NCI-H748 (cell line): ENCODE measurements at regions not wholly inside any gene's neighbourhood (a gene's known extent, or its start where the extent isn't known, plus 50 kb on each side); places are given as distances from the start of the nearest gene placed in this dataset.

Experiments used
- DNase-seq: peaks from one replicate; lab custom pipeline; 2025; ENCODE audit not compliant: unreplicated experiment; lab: John Stamatoyannopoulos, UW

- DNase-seq = no peak
These were observed 361.2 kb downstream of the RNF144B start for GRCh38 chr6:18748314-18748713.

- DNase-seq = no peak
These were observed 365.3 kb downstream of the RNF144B start for GRCh38 chr6:18752278-18753068.

GRCh38 chr6:18753076-18753475 lies 365.9 kb downstream of the RNF144B start:
- no peak for DNase-seq

GRCh38 chr6:18763086-18763485 lies 375.9 kb downstream of the RNF144B start:
- DNase-seq = no peak

- DNase-seq = no peak
These were observed 397.6 kb downstream of the RNF144B start for GRCh38 chr6:18784794-18785193.

GRCh38 chr6:18785810-18786490 lies 398.8 kb downstream of the RNF144B start:
- DNase-seq = no peak

- DNase-seq = peak; percentile 78
These were observed 405.7 kb downstream of the RNF144B start for GRCh38 chr6:18792866-18793265.

GRCh38 chr6:18795726-18796125 lies 408.6 kb downstream of the RNF144B start:
- peak; percentile 76 for DNase-seq

GRCh38 chr6:18820725-18821124 lies 433.6 kb downstream of the RNF144B start:
- no peak for DNase-seq

GRCh38 chr6:18823782-18824386 lies 436.7 kb downstream of the RNF144B start:
- DNase-seq = peak; percentile 63

- no peak for DNase-seq
These were observed 442.2 kb downstream of the RNF144B start for GRCh38 chr6:18829272-18829870.

- DNase-seq = no peak
These were observed 448.8 kb downstream of the RNF144B start for GRCh38 chr6:18835976-18836375.

- no peak for DNase-seq
These were observed 449.9 kb downstream of the RNF144B start for GRCh38 chr6:18837013-18837412.

- no peak for DNase-seq
These were observed 455.4 kb downstream of the RNF144B start for GRCh38 chr6:18842534-18842933.

- DNase-seq = peak; percentile 74
These were observed 458.7 kb downstream of the RNF144B start for GRCh38 chr6:18845896-18846295.

GRCh38 chr6:18846327-18846726 lies 459.2 kb downstream of the RNF144B start:
- no peak for DNase-seq

- DNase-seq = peak; percentile 99
These were observed 474.1 kb downstream of the RNF144B start for GRCh38 chr6:18861204-18861603.

GRCh38 chr6:18883268-18883667 lies 496.1 kb downstream of the RNF144B start:
- DNase-seq = no peak

- DNase-seq = no peak
These were observed 496.7 kb downstream of the RNF144B start for GRCh38 chr6:18883851-18884250.

GRCh38 chr6:18893540-18894269 lies 506.6 kb downstream of the RNF144B start:
- DNase-seq = no peak

GRCh38 chr6:18897350-18897749 lies 510.2 kb downstream of the RNF144B start:
- no peak for DNase-seq
